Spleen (tissue), 11 donors: ENCODE measurements at regions not wholly inside any gene's neighbourhood (a gene's known extent, or its start where the extent isn't known, plus 50 kb on each side); places are given as distances from the start of the nearest gene placed in this dataset.

ENCODE experiments used
- DNase-seq: peaks from one replicate; pipeline ENCODE4 v3.0.0-alpha.2; 2020
- H3K27ac ChIP-seq, 8 donors: fragments of 200-600 bp; sonication (generic) in 7 of 8; 1 replicate in 4 of 8; 2 replicates in 4 of 8; pipeline versions ENCODE4 v1.5.0 to v1.8.0; 2016 to 2021; ENCODE audit warnings: inconsistent platforms in 4 of 8, mild to moderate bottlenecking in 4 of 8, moderate library complexity in 1 of 8
- H3K27me3 ChIP-seq, 7 donors: fragments of 200-600 bp; sonication (generic) in 6 of 7; replicated peaks in 1 of 7; 1 replicate in 4 of 7; 2 replicates in 3 of 7; pipeline versions ENCODE4 v1.5.0 to v1.8.0; 2016 to 2021; ENCODE audit warnings: inconsistent platforms in 3 of 7, mild to moderate bottlenecking in 1 of 7
- H3K36me3 ChIP-seq, 6 donors: fragments of 200-600 bp; sonication (generic) in 5 of 6; 1 replicate in 4 of 6; 2 replicates in 2 of 6; pipeline versions ENCODE4 v1.5.0 to v1.8.0; 2016 to 2021; ENCODE audit warnings: inconsistent platforms in 2 of 6
- H3K4me1 ChIP-seq, 6 donors: fragments of 200-600 bp; sonication (generic) in 5 of 6; 1 replicate in 3 of 6; 2 replicates in 3 of 6; pipeline versions ENCODE4 v1.5.0 to v1.8.0; 2016 to 2021; ENCODE audit warnings: inconsistent platforms in 3 of 6
- H3K4me3 ChIP-seq, 8 donors: fragments of 200-600 bp; sonication (generic) in 7 of 8; 1 replicate in 4 of 8; 2 replicates in 4 of 8; pipeline versions ENCODE4 v1.5.0 to v1.8.0; 2016 to 2021; ENCODE audit warnings: inconsistent platforms in 4 of 8, mild to moderate bottlenecking in 4 of 8, moderate library complexity in 2 of 8
- H3K9me3 ChIP-seq, 8 donors: fragments of 200-600 bp; sonication (generic) in 7 of 8; 1 replicate in 4 of 8; 2 replicates in 4 of 8; pipeline versions ENCODE4 v1.5.0 to v1.8.0; 2016 to 2021; ENCODE audit warnings: inconsistent platforms in 4 of 8
- CTCF ChIP-seq, 11 experiments: fragments of 200-600 bp in 7 of 11; fragments of 450-650 bp in 4 of 11; sonication (generic) in 4 of 11; IDR thresholded peaks in 8 of 11; conservative IDR thresholded peaks in 3 of 11; 1 replicate in 7 of 11; 2 replicates in 4 of 11; pipeline versions ENCODE4 v1.4.0 to v1.8.0; 2016 to 2021; ENCODE audit warnings: antibody characterized with exemption in 11 of 11, inconsistent platforms in 4 of 11, mild to moderate bottlenecking in 1 of 11
- POLR2A ChIP-seq, 3 donors: fragments of 450-650 bp; IDR thresholded peaks; one replicate each; pipeline ENCODE4 v1.5.1; 2017; ENCODE audit warnings: antibody characterized with exemption in 3 of 3, mild to moderate bottlenecking in 1 of 3
- POLR2AphosphoS5 ChIP-seq, 3 donors: sonication (generic); formaldehyde crosslinking; IDR thresholded peaks; one replicate each; pipeline ENCODE4 v1.5.1; 2017; ENCODE audit warnings: antibody characterized with exemption in 3 of 3
- WGBS, 5 donors: extraction: QIAGEN DNeasy Blood & Tissue Kit in 3 of 5; methylation state at CpG; one replicate each; pipeline versions ENCODE4 v1.1.5 to v1.1.7; 2013 to 2018; 5-methylcytosine and 5-hydroxymethylcytosine counted together
- intact Hi-C: fragments of 100-400 bp; cut with DNase I; formaldehyde crosslinking; loops from one replicate; pipeline ENCODE4 v1.15.0; 2023; ENCODE audit warnings: low total_unique reads
- donor health status: healthy with polysubstance abuse.
- donor health status: DM: no; HTN: no; CAD: no; lungs with moderate emphysema.
- donor health status: DM: no; HTN: no; CAD: no.
- donor health status: Bipolar disorder and iron deficiency.
- donor health status: healthy.
- donor health status: DM: no; HTN: no; CAD: no.
- donor health status: DM: yes; HTN: yes; CAD: no.

- 90 to 98% (median 93%) methylated on average over 4 of the region's 4 CpGs for WGBS, 5 donors
- TF ChIP-seq POLR2A (IDR thresholded peaks at IDR 0.05) = no peak
- no peak for TF ChIP-seq POLR2AphosphoS5 (IDR thresholded peaks at IDR 0.05)
- no peak for TF ChIP-seq CTCF (IDR thresholded peaks at IDR 0.05 in 8 of 11, conservative IDR thresholded peaks at IDR 0.05 in 3 of 11)
- Histone ChIP-seq H3K4me1 (no peaks in the 10 kb centered on the region), H3K27me3 (peaks cover 0 to 27% (median 0%) of the 10 kb centered on the region in 7 donors), H3K9me3 (no peaks in the 10 kb centered on the region), H3K4me3 (no peak overlapping the region), H3K36me3 (no peaks in the 10 kb centered on the region), H3K27ac (no peak overlapping the region)
- intact Hi-C loops = no loop called here
- no peak for DNase-seq
Observed at GRCh38 chr4:26175905-26176470, 144.8 kb upstream of the RBPJ start.

GRCh38 chr4:26176598-26177149 lies 144.1 kb upstream of the RBPJ start:
- no peak for DNase-seq
- TF ChIP-seq POLR2A (IDR thresholded peaks at IDR 0.05) (no peak), POLR2AphosphoS5 (IDR thresholded peaks at IDR 0.05) (no peak), CTCF (IDR thresholded peaks at IDR 0.05 in 8 of 11, conservative IDR thresholded peaks at IDR 0.05 in 3 of 11) (no peak)
- 80 to 92% (median 88%) methylated on average over 8 of the region's 8 CpGs for WGBS, 5 donors

GRCh38 chr4:26178854-26179253 lies 142.0 kb upstream of the RBPJ start:
- H3K27ac ChIP-seq = no peak overlapping the region
- no peak overlapping the region for H3K4me3 ChIP-seq
- H3K9me3 ChIP-seq = no peaks in the 10 kb centered on the region
- intact Hi-C loops = no loop called here
- TF ChIP-seq POLR2A (IDR thresholded peaks at IDR 0.05) (no peak), POLR2AphosphoS5 (IDR thresholded peaks at IDR 0.05) (no peak), CTCF (IDR thresholded peaks at IDR 0.05 in 8 of 11, conservative IDR thresholded peaks at IDR 0.05 in 3 of 11) (no peak)
- peaks cover 0 to 3% (median 0%) of the 10 kb centered on the region in 7 donors for H3K27me3 ChIP-seq
- no peaks in the 10 kb centered on the region for H3K4me1 ChIP-seq
- H3K36me3 ChIP-seq = no peaks in the 10 kb centered on the region
- 55 to 76% (median 61%) methylated on average over 6 of the region's 6 CpGs for WGBS, 5 donors
- no peak for DNase-seq

More at GRCh38 chr4:26176598-26177149, 144.1 kb upstream of the RBPJ start:
- Histone ChIP-seq H3K4me1 (no peaks in the 10 kb centered on the region), H3K4me3 (no peak overlapping the region), H3K27me3 (peaks cover 0 to 24% (median 0%) of the 10 kb centered on the region in 7 donors), H3K9me3 (no peaks in the 10 kb centered on the region), H3K27ac (no peak overlapping the region), H3K36me3 (no peaks in the 10 kb centered on the region)
- intact Hi-C loops = no loop called here

GRCh38 chr4:26179316-26179760 lies 141.5 kb upstream of the RBPJ start:
- Histone ChIP-seq H3K9me3 (no peaks in the 10 kb centered on the region), H3K36me3 (no peaks in the 10 kb centered on the region), H3K4me1 (no peaks in the 10 kb centered on the region), H3K4me3 (no peak overlapping the region), H3K27ac (no peak overlapping the region), H3K27me3 (no peaks in the 10 kb centered on the region)
- no peak for DNase-seq
- intact Hi-C loops = no loop called here
- 61 to 77% (median 73%) methylated on average over 6 of the region's 6 CpGs for WGBS, 5 donors
- no peak for TF ChIP-seq CTCF (IDR thresholded peaks at IDR 0.05 in 8 of 11, conservative IDR thresholded peaks at IDR 0.05 in 3 of 11)
- TF ChIP-seq POLR2A (IDR thresholded peaks at IDR 0.05) = no peak
- TF ChIP-seq POLR2AphosphoS5 (IDR thresholded peaks at IDR 0.05) = no peak
